ENCODE measurements at regions not wholly inside any gene's neighbourhood (a gene's known extent, or its start where the extent isn't known, plus 50 kb on each side); places are given as distances from the start of the nearest gene placed in this dataset.

GRCh38 chr1:57839067-57839466, 415.2 kb upstream of the DAB1 start:
- no peak for DNase-seq (ENCODE audit: extremely low read depth in 1 of 2, low read depth in 1 of 2)

- no peak for DNase-seq (ENCODE audit: extremely low read depth in 1 of 2, low read depth in 1 of 2)
Measured at GRCh38 chr1:57835620-57836019, 411.8 kb upstream of the DAB1 start.

- DNase-seq (ENCODE audit: extremely low read depth in 1 of 2, low read depth in 1 of 2): no peak
Measured at GRCh38 chr1:57833296-57833695, 409.4 kb upstream of the DAB1 start.

GRCh38 chr1:57832612-57833011, 408.8 kb upstream of the DAB1 start:
- DNase-seq (ENCODE audit: extremely low read depth in 1 of 2, low read depth in 1 of 2): no peak

GRCh38 chr1:57831624-57832023, 407.8 kb upstream of the DAB1 start:
- DNase-seq (ENCODE audit: extremely low read depth in 1 of 2, low read depth in 1 of 2): no peak

GRCh38 chr1:57826535-57826934, 402.7 kb upstream of the DAB1 start:
- no peak for DNase-seq (ENCODE audit: extremely low read depth in 1 of 2, low read depth in 1 of 2)

- no peak for DNase-seq (ENCODE audit: extremely low read depth in 1 of 2, low read depth in 1 of 2)
Measured at GRCh38 chr1:57824535-57824934, 400.7 kb upstream of the DAB1 start.

GRCh38 chr1:57820356-57821095, 396.7 kb upstream of the DAB1 start:
- no peak for DNase-seq (ENCODE audit: extremely low read depth in 1 of 2, low read depth in 1 of 2)

GRCh38 chr1:57819893-57820292, 396.0 kb upstream of the DAB1 start:
- no peak for DNase-seq (ENCODE audit: extremely low read depth in 1 of 2, low read depth in 1 of 2)

- DNase-seq (ENCODE audit: extremely low read depth in 1 of 2, low read depth in 1 of 2): no peak
Measured at GRCh38 chr1:57803586-57803985, 379.7 kb upstream of the DAB1 start.

- DNase-seq (ENCODE audit: extremely low read depth in 1 of 2, low read depth in 1 of 2): no peak
Measured at GRCh38 chr1:57800376-57800775, 376.5 kb upstream of the DAB1 start.

- no peak for DNase-seq (ENCODE audit: extremely low read depth in 1 of 2, low read depth in 1 of 2)
Measured at GRCh38 chr1:57799490-57800115, 375.7 kb upstream of the DAB1 start.

GRCh38 chr1:57798543-57798942, 374.7 kb upstream of the DAB1 start:
- DNase-seq (ENCODE audit: extremely low read depth in 1 of 2, low read depth in 1 of 2): no peak

- DNase-seq (ENCODE audit: extremely low read depth in 1 of 2, low read depth in 1 of 2): no peak
Measured at GRCh38 chr1:57797084-57797483, 373.2 kb upstream of the DAB1 start.

- DNase-seq (ENCODE audit: extremely low read depth in 1 of 2, low read depth in 1 of 2): no peak
Measured at GRCh38 chr1:57796616-57797015, 372.8 kb upstream of the DAB1 start.

- no peak for DNase-seq (ENCODE audit: extremely low read depth in 1 of 2, low read depth in 1 of 2)
Measured at GRCh38 chr1:57795886-57796285, 372.0 kb upstream of the DAB1 start.

GRCh38 chr1:57794078-57794477, 370.2 kb upstream of the DAB1 start:
- DNase-seq (ENCODE audit: extremely low read depth in 1 of 2, low read depth in 1 of 2): no peak

GRCh38 chr1:57791497-57791896, 367.6 kb upstream of the DAB1 start:
- no peak for DNase-seq (ENCODE audit: extremely low read depth in 1 of 2, low read depth in 1 of 2)

- no peak for DNase-seq (ENCODE audit: extremely low read depth in 1 of 2, low read depth in 1 of 2)
Measured at GRCh38 chr1:57789936-57790335, 366.1 kb upstream of the DAB1 start.

GRCh38 chr1:57788313-57788712, 364.5 kb upstream of the DAB1 start:
- no peak for DNase-seq (ENCODE audit: extremely low read depth in 1 of 2, low read depth in 1 of 2)

GRCh38 chr1:57784356-57784755, 360.5 kb upstream of the DAB1 start:
- no peak for DNase-seq (ENCODE audit: extremely low read depth in 1 of 2, low read depth in 1 of 2)

- DNase-seq (ENCODE audit: extremely low read depth in 1 of 2, low read depth in 1 of 2): no peak
Measured at GRCh38 chr1:57782357-57782756, 358.5 kb upstream of the DAB1 start.
